ENCODE measurements at regions not wholly inside any gene's neighbourhood (a gene's known extent, or its start where the extent isn't known, plus 50 kb on each side); places are given as distances from the start of the nearest gene placed in this dataset.

- H3K4me3 ChIP-seq (ENCODE audit: low read depth, low read length) = no peak overlapping the region
- DNase-seq (ENCODE audit: low read depth) = no peak
- TF ChIP-seq CTCF (IDR thresholded peaks at IDR 0.05; ENCODE audit: control insufficient read depth, extremely low read depth, insufficient read depth) = no peak
These were observed 1190.3 kb downstream of the GALC start for GRCh38 chr14:86802726-86803125.

- H3K4me3 ChIP-seq (ENCODE audit: low read depth, low read length) = no peak overlapping the region
- no peak for DNase-seq (ENCODE audit: low read depth)
- TF ChIP-seq CTCF (IDR thresholded peaks at IDR 0.05; ENCODE audit: control insufficient read depth, extremely low read depth, insufficient read depth) = no peak
These were observed 1193.7 kb downstream of the GALC start for GRCh38 chr14:86799244-86799647.

GRCh38 chr14:86798330-86798729, 1194.7 kb downstream of the GALC start:
- H3K4me3 ChIP-seq (ENCODE audit: low read depth, low read length) = no peak overlapping the region
- no peak for TF ChIP-seq CTCF (IDR thresholded peaks at IDR 0.05; ENCODE audit: control insufficient read depth, extremely low read depth, insufficient read depth)
- no peak for DNase-seq (ENCODE audit: low read depth)

- TF ChIP-seq CTCF (IDR thresholded peaks at IDR 0.05; ENCODE audit: control insufficient read depth, extremely low read depth, insufficient read depth) = no peak
- DNase-seq (ENCODE audit: low read depth) = no peak
- H3K4me3 ChIP-seq (ENCODE audit: low read depth, low read length) = no peak overlapping the region
These were observed 1196.0 kb downstream of the GALC start for GRCh38 chr14:86797075-86797351.

GRCh38 chr14:86796221-86797074, 1196.5 kb downstream of the GALC start:
- no peak for TF ChIP-seq CTCF (IDR thresholded peaks at IDR 0.05; ENCODE audit: control insufficient read depth, extremely low read depth, insufficient read depth)
- DNase-seq (ENCODE audit: low read depth) = no peak

GRCh38 chr14:86794689-86795088, 1198.3 kb downstream of the GALC start:
- no peak for TF ChIP-seq CTCF (IDR thresholded peaks at IDR 0.05; ENCODE audit: control insufficient read depth, extremely low read depth, insufficient read depth)
- DNase-seq (ENCODE audit: low read depth) = no peak
- H3K4me3 ChIP-seq (ENCODE audit: low read depth, low read length) = no peak overlapping the region

More at GRCh38 chr14:86796221-86797074, 1196.5 kb downstream of the GALC start:
- no peak overlapping the region for H3K4me3 ChIP-seq (ENCODE audit: low read depth, low read length)
